ENCODE measurements at regions not wholly inside any gene's neighbourhood (a gene's known extent, or its start where the extent isn't known, plus 50 kb on each side); places are given as distances from the start of the nearest gene placed in this dataset.

DNA sequence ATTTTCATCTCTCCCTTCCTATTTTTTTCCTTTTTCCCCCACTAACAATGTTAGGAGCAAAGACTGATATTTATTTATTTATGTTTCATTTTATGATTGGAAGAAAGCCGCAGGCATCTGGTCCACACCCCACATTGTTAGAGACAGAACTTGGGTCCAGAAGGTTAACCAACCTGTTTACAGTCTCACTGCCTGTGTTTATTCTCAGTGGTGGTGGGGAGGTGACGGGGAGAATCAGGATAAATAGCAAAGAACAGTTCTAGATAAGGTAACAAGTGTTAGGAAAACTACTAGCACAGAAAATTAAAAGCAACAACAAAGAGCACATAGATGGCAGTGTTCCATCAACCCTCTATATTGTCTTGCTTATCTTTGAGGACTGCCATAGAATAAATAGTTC, 301.7 kb upstream of the DIPK2B start:
- peaks cover 3% of the 10 kb centered on the region for H3K27me3 Mint-ChIP-seq
- ATAC-seq (no peak), DNase-seq (no peak)
- CTCF ChIA-PET = no interaction called here
- no peaks in the 10 kb centered on the region for H3K36me3 Mint-ChIP-seq (ENCODE audit: low read depth)
- no peak overlapping the region for H3K27ac Mint-ChIP-seq
- no peak overlapping the region for H3K4me3 Mint-ChIP-seq
- peaks cover 10% of the 10 kb centered on the region for H3K4me1 Mint-ChIP-seq (ENCODE audit: low read depth)
- POLR2A ChIA-PET = no interaction called here
- TF ChIP-seq, protein P1, sequence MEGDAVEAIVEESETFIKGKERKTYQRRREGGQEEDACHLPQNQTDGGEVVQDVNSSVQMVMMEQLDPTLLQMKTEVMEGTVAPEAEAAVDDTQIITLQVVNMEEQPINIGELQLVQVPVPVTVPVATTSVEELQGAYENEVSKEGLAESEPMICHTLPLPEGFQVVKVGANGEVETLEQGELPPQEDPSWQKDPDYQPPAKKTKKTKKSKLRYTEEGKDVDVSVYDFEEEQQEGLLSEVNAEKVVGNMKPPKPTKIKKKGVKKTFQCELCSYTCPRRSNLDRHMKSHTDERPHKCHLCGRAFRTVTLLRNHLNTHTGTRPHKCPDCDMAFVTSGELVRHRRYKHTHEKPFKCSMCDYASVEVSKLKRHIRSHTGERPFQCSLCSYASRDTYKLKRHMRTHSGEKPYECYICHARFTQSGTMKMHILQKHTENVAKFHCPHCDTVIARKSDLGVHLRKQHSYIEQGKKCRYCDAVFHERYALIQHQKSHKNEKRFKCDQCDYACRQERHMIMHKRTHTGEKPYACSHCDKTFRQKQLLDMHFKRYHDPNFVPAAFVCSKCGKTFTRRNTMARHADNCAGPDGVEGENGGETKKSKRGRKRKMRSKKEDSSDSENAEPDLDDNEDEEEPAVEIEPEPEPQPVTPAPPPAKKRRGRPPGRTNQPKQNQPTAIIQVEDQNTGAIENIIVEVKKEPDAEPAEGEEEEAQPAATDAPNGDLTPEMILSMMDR (IDR thresholded peaks at IDR 0.05) = no peak
- no peaks in the 10 kb centered on the region for H3K9me3 Mint-ChIP-seq
- intact Hi-C loops (cut with micrococcal nuclease) = no loop called here

- Mint-ChIP-seq H3K4me1 (ENCODE audit: low read depth) (no peaks in the 10 kb centered on the region), H3K27ac (no peak overlapping the region), H3K36me3 (ENCODE audit: low read depth) (no peaks in the 10 kb centered on the region), H3K27me3 (peaks cover 3% of the 10 kb centered on the region), H3K4me3 (no peak overlapping the region), H3K9me3 (peaks cover 10% of the 10 kb centered on the region)
- DNase-seq (no peak), ATAC-seq (peak; percentile 27)
- TF ChIP-seq, protein P1 (IDR thresholded peaks at IDR 0.05) = no peak
- intact Hi-C loops (cut with micrococcal nuclease) = no loop called here
- POLR2A ChIA-PET = no interaction called here
- CTCF ChIA-PET = no interaction called here
These were observed 296.6 kb upstream of the DIPK2B start for GRCh38 chrX:45497290-45497689.

GRCh38 chrX:45485719-45486118, 285.0 kb upstream of the DIPK2B start:
- Mint-ChIP-seq H3K4me1 (ENCODE audit: low read depth) (no peaks in the 10 kb centered on the region), H3K9me3 (peaks cover 2% of the 10 kb centered on the region), H3K27me3 (no peaks in the 10 kb centered on the region), H3K27ac (no peak overlapping the region), H3K36me3 (ENCODE audit: low read depth) (no peaks in the 10 kb centered on the region), H3K4me3 (no peak overlapping the region)
- CTCF ChIA-PET = no interaction called here
- DNase-seq (no peak), ATAC-seq (no peak)
- intact Hi-C loops (cut with micrococcal nuclease) = no loop called here
- TF ChIP-seq, protein P1 (IDR thresholded peaks at IDR 0.05) = no peak
- POLR2A ChIA-PET = no interaction called here

DNA sequence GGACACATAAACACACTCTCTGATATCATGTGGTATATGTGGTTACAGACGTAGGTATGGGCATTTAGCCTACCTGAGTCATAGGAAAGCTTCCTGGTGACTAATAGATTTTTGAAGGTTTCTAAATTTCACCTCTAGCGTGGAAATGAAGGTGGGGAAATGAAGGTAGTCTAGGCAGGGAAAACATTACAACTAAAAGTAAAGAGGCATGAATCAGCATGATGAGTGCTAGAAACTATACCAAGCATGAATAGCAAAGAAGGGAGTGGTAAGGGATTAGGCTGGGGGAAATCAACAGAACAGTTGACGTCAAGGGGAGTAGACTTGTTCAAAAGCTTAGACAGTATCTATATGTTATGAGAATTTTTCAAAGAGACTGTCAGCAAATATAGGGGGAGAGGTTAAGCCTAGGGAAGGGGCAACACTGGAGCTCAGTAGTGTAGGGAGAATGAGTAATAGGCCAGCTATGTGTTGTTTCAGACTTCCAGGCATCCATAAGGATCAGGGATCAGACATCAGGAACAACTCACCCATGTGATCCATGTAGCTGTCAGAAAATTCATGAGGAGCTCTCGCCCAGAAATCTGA, 279.3 kb upstream of the DIPK2B start:
- CTCF ChIA-PET = no interaction called here
- no peaks in the 10 kb centered on the region for H3K9me3 Mint-ChIP-seq
- no peaks in the 10 kb centered on the region for H3K36me3 Mint-ChIP-seq (ENCODE audit: low read depth)
- no peak overlapping the region for H3K4me3 Mint-ChIP-seq
- TF ChIP-seq, protein P1 (IDR thresholded peaks at IDR 0.05) = no peak
- intact Hi-C loops (cut with micrococcal nuclease) = no loop called here
- no peak overlapping the region for H3K27ac Mint-ChIP-seq
- no peaks in the 10 kb centered on the region for H3K27me3 Mint-ChIP-seq
- H3K4me1 Mint-ChIP-seq (ENCODE audit: low read depth) = peaks cover 5% of the 10 kb centered on the region
- POLR2A ChIA-PET = interaction anchor here (0.6 kb wide), 1 partner anchor 119 kb away, joined by 3 read pairs; no protein-coding TSS in a partner anchor
- DNase-seq (no peak), ATAC-seq (no peak)

- POLR2A ChIA-PET = no interaction called here
These were observed 278.6 kb upstream of the DIPK2B start for GRCh38 chrX:45479196-45479834.

More at GRCh38 chrX:45479196-45479834, 278.6 kb upstream of the DIPK2B start:
- Mint-ChIP-seq H3K4me3 (no peak overlapping the region), H3K27ac (no peak overlapping the region), H3K36me3 (ENCODE audit: low read depth) (no peaks in the 10 kb centered on the region), H3K9me3 (no peaks in the 10 kb centered on the region), H3K4me1 (ENCODE audit: low read depth) (peaks cover 5% of the 10 kb centered on the region), H3K27me3 (no peaks in the 10 kb centered on the region)
- ATAC-seq = no peak
- intact Hi-C loops (cut with micrococcal nuclease) = no loop called here
- CTCF ChIA-PET = no interaction called here
- DNase-seq = no peak
- TF ChIP-seq, protein P1 (IDR thresholded peaks at IDR 0.05) = no peak
